GM21526 (cell line): ENCODE measurements at regions not wholly inside any gene's neighbourhood (a gene's known extent, or its start where the extent isn't known, plus 50 kb on each side); places are given as distances from the start of the nearest gene placed in this dataset.

Source experiments
- ATAC-seq: cut with Tn5 transposase; IDR thresholded peaks from one replicate; pipeline ENCODE4 v1.9.1; 2021; ENCODE audit warnings: moderate library complexity; ENCODE audit not compliant: unreplicated experiment, low FRiP score

- no peak for ATAC-seq
These were observed 100.3 kb downstream of the SNX19 start for GRCh38 chr11:130815956-130816355.

GRCh38 chr11:130816546-130817329 is 99.5 kb downstream of the SNX19 start:
- ATAC-seq: no peak

GRCh38 chr11:130817330-130817944 is 98.8 kb downstream of the SNX19 start:
- no peak for ATAC-seq

- no peak for ATAC-seq
These were observed 96.7 kb downstream of the SNX19 start for GRCh38 chr11:130819625-130820024.
